ENCODE measurements at regions not wholly inside any gene's neighbourhood (a gene's known extent, or its start where the extent isn't known, plus 50 kb on each side); places are given as distances from the start of the nearest gene placed in this dataset.

GRCh38 chr10:124235232-124235631 is 141.8 kb upstream of the CHST15 start:
- no peak for DNase-seq (ENCODE audit: low spot score)
- H3K4me1 Mint-ChIP-seq, result peaks cover 11% of the 10 kb centered on the region

More at GRCh38 chr10:124235232-124235631, 141.8 kb upstream of the CHST15 start:
- Mint-ChIP-seq H3K9me3 (peaks cover 7% of the 10 kb centered on the region; the same call in 2 of the 3 replicates), H3K27me3 (ENCODE audit: insufficient read depth, low read depth, poor library complexity) (peaks cover 12% of the 10 kb centered on the region), H3K4me3 (no peak overlapping the region), H3K27ac (no peak overlapping the region), H3K36me3 (ENCODE audit: low read depth) (no peaks in the 10 kb centered on the region)
- Histone ChIP-seq H3K27me3 (ENCODE audit: insufficient read depth) (no peaks in the 10 kb centered on the region), H3K4me3 (no peak overlapping the region), H3K27ac (ENCODE audit: low read depth) (no peak overlapping the region), H2AFZ (no peak overlapping the region), H3K36me3 (ENCODE audit: insufficient read depth) (no peaks in the 10 kb centered on the region), H3F3A (replicated peaks; ENCODE audit: low read depth) (no peaks in the 10 kb centered on the region), H3K79me2 (replicated peaks; ENCODE audit: insufficient read depth) (no peaks in the 10 kb centered on the region), H3K4me1 (ENCODE audit: insufficient read depth) (no peaks in the 10 kb centered on the region), H4K20me1 (replicated peaks; ENCODE audit: insufficient read depth) (no peaks in the 10 kb centered on the region), H3K4me2 (no peak overlapping the region), H3K9me2 (ENCODE audit: insufficient read depth) (0 out of 2 replicates have a peak, but pooled peaks cover under 1% of the 10 kb centered on the region)
- no peak for ATAC-seq
- TF ChIP-seq NANOG (IDR thresholded peaks at IDR 0.05; ENCODE audit: borderline replicate concordance) (no peak), POLR2AphosphoS5 (IDR thresholded peaks at IDR 0.05; ENCODE audit: low read depth) (no peak), STAT1 (IDR thresholded peaks at IDR 0.05; ENCODE audit: unreplicated experiment) (no peak), ETS1 (IDR thresholded peaks at IDR 0.05) (no peak)
- TF ChIP-seq, protein P1, sequence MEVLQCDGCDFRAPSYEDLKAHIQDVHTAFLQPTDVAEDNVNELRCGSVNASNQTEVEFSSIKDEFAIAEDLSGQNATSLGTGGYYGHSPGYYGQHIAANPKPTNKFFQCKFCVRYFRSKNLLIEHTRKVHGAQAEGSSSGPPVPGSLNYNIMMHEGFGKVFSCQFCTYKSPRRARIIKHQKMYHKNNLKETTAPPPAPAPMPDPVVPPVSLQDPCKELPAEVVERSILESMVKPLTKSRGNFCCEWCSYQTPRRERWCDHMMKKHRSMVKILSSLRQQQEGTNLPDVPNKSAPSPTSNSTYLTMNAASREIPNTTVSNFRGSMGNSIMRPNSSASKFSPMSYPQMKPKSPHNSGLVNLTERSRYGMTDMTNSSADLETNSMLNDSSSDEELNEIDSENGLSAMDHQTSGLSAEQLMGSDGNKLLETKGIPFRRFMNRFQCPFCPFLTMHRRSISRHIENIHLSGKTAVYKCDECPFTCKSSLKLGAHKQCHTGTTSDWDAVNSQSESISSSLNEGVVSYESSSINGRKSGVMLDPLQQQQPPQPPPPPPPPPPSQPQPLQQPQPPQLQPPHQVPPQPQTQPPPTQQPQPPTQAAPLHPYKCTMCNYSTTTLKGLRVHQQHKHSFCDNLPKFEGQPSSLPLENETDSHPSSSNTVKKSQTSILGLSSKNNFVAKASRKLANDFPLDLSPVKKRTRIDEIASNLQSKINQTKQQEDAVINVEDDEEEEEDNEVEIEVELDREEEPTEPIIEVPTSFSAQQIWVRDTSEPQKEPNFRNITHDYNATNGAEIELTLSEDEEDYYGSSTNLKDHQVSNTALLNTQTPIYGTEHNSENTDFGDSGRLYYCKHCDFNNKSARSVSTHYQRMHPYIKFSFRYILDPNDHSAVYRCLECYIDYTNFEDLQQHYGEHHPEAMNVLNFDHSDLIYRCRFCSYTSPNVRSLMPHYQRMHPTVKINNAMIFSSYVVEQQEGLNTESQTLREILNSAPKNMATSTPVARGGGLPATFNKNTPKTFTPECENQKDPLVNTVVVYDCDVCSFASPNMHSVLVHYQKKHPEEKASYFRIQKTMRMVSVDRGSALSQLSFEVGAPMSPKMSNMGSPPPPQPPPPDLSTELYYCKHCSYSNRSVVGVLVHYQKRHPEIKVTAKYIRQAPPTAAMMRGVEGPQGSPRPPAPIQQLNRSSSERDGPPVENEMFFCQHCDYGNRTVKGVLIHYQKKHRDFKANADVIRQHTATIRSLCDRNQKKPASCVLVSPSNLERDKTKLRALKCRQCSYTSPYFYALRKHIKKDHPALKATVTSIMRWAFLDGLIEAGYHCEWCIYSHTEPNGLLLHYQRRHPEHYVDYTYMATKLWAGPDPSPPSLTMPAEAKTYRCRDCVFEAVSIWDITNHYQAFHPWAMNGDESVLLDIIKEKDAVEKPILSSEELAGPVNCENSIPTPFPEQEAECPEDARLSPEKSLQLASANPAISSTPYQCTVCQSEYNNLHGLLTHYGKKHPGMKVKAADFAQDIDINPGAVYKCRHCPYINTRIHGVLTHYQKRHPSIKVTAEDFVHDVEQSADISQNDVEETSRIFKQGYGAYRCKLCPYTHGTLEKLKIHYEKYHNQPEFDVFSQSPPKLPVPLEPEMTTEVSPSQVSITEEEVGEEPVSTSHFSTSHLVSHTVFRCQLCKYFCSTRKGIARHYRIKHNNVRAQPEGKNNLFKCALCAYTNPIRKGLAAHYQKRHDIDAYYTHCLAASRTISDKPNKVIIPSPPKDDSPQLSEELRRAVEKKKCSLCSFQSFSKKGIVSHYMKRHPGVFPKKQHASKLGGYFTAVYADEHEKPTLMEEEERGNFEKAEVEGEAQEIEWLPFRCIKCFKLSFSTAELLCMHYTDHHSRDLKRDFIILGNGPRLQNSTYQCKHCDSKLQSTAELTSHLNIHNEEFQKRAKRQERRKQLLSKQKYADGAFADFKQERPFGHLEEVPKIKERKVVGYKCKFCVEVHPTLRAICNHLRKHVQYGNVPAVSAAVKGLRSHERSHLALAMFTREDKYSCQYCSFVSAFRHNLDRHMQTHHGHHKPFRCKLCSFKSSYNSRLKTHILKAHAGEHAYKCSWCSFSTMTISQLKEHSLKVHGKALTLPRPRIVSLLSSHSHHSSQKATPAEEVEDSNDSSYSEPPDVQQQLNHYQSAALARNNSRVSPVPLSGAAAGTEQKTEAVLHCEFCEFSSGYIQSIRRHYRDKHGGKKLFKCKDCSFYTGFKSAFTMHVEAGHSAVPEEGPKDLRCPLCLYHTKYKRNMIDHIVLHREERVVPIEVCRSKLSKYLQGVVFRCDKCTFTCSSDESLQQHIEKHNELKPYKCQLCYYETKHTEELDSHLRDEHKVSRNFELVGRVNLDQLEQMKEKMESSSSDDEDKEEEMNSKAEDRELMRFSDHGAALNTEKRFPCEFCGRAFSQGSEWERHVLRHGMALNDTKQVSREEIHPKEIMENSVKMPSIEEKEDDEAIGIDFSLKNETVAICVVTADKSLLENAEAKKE (CRISPR knock-in tag; IDR thresholded peaks at IDR 0.05), result no peak
